Stomach (tissue), 8 donors: ENCODE measurements at regions not wholly inside any gene's neighbourhood (a gene's known extent, or its start where the extent isn't known, plus 50 kb on each side); places are given as distances from the start of the nearest gene placed in this dataset.

ENCODE experiments used
- DNase-seq, 2 donors: peaks; one replicate each; pipeline versions ENCODE4 v3.0.0 to v3.0.0-alpha.2; 2013 to 2019
- H3K27ac ChIP-seq, 5 donors: fragments of 200-600 bp in 4 of 5; sonication (generic) in 4 of 5; one replicate each; pipeline ENCODE4 v1.5.1; 2013 to 2019; ENCODE audit warnings: mild to moderate bottlenecking in 1 of 5, moderate library complexity in 1 of 5
- H3K27me3 ChIP-seq, 3 donors: fragments of 200-600 bp; sonication (generic); one replicate each; pipeline ENCODE4 v1.5.1; 2017 to 2019; ENCODE audit warnings: mixed run types in 1 of 3
- H3K36me3 ChIP-seq, 4 donors: fragments of 200-600 bp; sonication (generic); 1 replicate in 3 of 4; 2 replicates in 1 of 4; pipeline ENCODE4 v1.5.1; 2016 to 2019
- H3K4me1 ChIP-seq, 4 donors: fragments of 200-600 bp; sonication (generic); one replicate each; pipeline ENCODE4 v1.5.1; 2016 to 2019
- H3K4me3 ChIP-seq, 4 donors: fragments of 200-600 bp; sonication (generic) in 3 of 4; one replicate each; pipeline ENCODE4 v1.5.1; 2016 to 2019; ENCODE audit warnings: mild to moderate bottlenecking in 1 of 4
- H3K9me3 ChIP-seq, 4 donors: fragments of 200-600 bp; sonication (generic); one replicate each; pipeline ENCODE4 v1.5.1; 2016 to 2019
- EP300 ChIP-seq: sonication (generic); formaldehyde crosslinking; IDR thresholded peaks from one replicate; pipeline ENCODE4 v1.6.1; 2017; ENCODE audit warnings: antibody characterized with exemption
- POLR2A ChIP-seq, 4 donors: fragments of 450-650 bp; IDR thresholded peaks; one replicate each; pipeline ENCODE4 v1.6.1; 2016; ENCODE audit warnings: antibody characterized with exemption in 4 of 4, control low read depth in 2 of 4, mild to moderate bottlenecking in 1 of 4, moderate library complexity in 1 of 4
- POLR2AphosphoS5 ChIP-seq, 3 donors: sonication (generic); formaldehyde crosslinking; IDR thresholded peaks; one replicate each; pipeline ENCODE4 v1.6.1; 2016; ENCODE audit warnings: antibody characterized with exemption in 3 of 3
- WGBS, 5 donors: extraction: QIAGEN DNeasy Blood & Tissue Kit in 3 of 5; methylation state at CpG; one replicate each; pipeline versions ENCODE4 v1.1.5 to v1.1.7; 2013 to 2018; 5-methylcytosine and 5-hydroxymethylcytosine counted together
- intact Hi-C: fragments of 100-400 bp; cut with DNase I; formaldehyde crosslinking; loops from one replicate; pipeline ENCODE4 v1.15.1; 2023; ENCODE audit warnings: low total_unique reads
- TF ChIP-seq, protein P1 (sequence below), 7 experiments: fragments of 450-650 bp in 4 of 7; fragments of 200-600 bp in 3 of 7; sonication (generic) in 3 of 7; IDR thresholded peaks; one replicate each; pipeline ENCODE4 v1.5.1; 2016 to 2019; ENCODE audit warnings: antibody characterized with exemption in 7 of 7, control low read depth in 2 of 7, mild to moderate bottlenecking in 1 of 7
- donor health status: healthy with polysubstance abuse.
- donor health status: Bipolar disorder and iron deficiency.
- donor health status: healthy.

DNA sequence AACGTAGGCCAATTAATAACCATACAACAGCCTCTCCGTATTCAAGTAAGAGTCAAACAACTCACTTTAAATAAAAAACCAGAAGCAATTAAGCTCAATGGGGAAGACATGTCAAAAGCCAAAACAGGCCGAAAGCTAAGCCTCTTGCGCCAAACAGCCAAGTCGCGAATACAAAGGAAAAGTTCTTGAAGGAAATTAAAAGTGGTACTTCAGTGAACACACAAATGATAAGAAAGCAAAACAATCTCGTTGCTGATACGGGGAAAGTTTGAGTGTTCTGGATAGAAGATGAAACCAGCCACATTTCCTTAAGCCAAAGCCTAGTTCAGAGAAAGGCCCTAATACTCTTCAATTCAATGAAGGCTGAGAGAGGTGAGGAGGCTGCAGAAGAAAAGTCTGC, 53.4 kb downstream of the SIPA1L2 start:
- Histone ChIP-seq H3K36me3 (no peaks in the 10 kb centered on the region), H3K27me3 (no peaks in the 10 kb centered on the region), H3K4me3 (no peak overlapping the region), H3K4me1 (peaks cover 5 to 32% (median 19%) of the 10 kb centered on the region in 4 donors), H3K9me3 (no peaks in the 10 kb centered on the region), H3K27ac (peak overlapping the region in 1 of 5 donors; percentile 30)
- 35 to 56% (median 39%) methylated on average over 8 of the region's 8 CpGs for WGBS, 5 donors
- TF ChIP-seq POLR2AphosphoS5 (IDR thresholded peaks at IDR 0.05) = no peak
- no peak for TF ChIP-seq POLR2A (IDR thresholded peaks at IDR 0.05)
- TF ChIP-seq, protein P1, sequence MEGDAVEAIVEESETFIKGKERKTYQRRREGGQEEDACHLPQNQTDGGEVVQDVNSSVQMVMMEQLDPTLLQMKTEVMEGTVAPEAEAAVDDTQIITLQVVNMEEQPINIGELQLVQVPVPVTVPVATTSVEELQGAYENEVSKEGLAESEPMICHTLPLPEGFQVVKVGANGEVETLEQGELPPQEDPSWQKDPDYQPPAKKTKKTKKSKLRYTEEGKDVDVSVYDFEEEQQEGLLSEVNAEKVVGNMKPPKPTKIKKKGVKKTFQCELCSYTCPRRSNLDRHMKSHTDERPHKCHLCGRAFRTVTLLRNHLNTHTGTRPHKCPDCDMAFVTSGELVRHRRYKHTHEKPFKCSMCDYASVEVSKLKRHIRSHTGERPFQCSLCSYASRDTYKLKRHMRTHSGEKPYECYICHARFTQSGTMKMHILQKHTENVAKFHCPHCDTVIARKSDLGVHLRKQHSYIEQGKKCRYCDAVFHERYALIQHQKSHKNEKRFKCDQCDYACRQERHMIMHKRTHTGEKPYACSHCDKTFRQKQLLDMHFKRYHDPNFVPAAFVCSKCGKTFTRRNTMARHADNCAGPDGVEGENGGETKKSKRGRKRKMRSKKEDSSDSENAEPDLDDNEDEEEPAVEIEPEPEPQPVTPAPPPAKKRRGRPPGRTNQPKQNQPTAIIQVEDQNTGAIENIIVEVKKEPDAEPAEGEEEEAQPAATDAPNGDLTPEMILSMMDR (IDR thresholded peaks at IDR 0.05) = no peak
- no peak for TF ChIP-seq EP300
- no peak for DNase-seq
- intact Hi-C loops = no loop called here

- H3K27me3 ChIP-seq = no peaks in the 10 kb centered on the region
- H3K4me3 ChIP-seq = no peak overlapping the region
- intact Hi-C loops = no loop called here
- H3K27ac ChIP-seq = peak overlapping the region in 1 of 5 donors; percentile 34
- no peaks in the 10 kb centered on the region for H3K36me3 ChIP-seq
- TF ChIP-seq POLR2A (IDR thresholded peaks at IDR 0.05) (no peak), POLR2AphosphoS5 (IDR thresholded peaks at IDR 0.05) (no peak), EP300 (no peak)
- TF ChIP-seq, protein P1 (IDR thresholded peaks at IDR 0.05) = no peak
- peaks cover 5 to 32% (median 19%) of the 10 kb centered on the region in 4 donors for H3K4me1 ChIP-seq
- no peaks in the 10 kb centered on the region for H3K9me3 ChIP-seq
- no peak for DNase-seq
- 63 to 92% (median 72%) methylated on average over 5 of the region's 5 CpGs for WGBS, 5 donors
These were observed 54.2 kb downstream of the SIPA1L2 start for GRCh38 chr1:232575763-232576040.

DNA sequence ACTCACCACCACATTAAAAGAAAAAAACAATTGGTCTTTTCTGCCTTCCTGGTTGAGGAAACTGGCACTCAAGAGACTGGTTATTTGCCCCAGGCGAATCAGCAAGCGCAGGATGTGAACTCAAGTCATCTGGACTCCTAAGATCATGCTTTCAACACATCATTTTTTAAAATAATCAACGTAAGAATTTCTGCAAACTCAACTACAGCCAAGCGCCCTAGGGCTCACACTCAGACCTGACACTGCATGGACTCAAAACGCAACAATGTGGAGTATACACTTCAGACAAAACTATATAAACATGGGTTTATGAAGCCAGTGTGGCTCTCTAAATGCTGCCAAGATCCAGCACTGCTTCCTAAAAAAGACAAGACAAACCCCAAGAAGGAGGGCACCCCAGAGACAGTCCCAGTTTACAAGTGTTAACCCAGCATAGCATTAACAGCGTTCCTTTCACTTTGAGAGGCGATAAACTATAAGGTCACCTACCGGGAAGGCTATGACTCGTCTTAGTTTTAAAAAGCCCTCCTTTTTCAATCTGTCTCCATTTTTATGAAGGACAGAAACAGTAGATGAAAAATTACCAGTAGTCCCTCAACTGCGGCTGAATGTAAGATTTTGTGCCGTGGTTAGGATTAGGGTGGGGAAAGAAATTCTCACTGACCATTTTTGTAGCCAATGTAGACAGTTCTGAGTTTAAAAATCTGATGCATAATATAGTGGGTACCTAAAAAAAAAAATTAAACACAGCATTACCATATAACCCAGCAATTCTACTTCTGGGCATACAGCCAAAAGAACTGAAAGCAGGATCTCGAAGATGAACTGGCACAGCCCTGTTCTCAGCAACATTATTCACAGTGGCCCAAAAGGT, 54.8 kb downstream of the SIPA1L2 start:
- Histone ChIP-seq H3K36me3 (no peaks in the 10 kb centered on the region), H3K9me3 (no peaks in the 10 kb centered on the region), H3K4me3 (peak overlapping the region in 2 of 4 donors; percentile 6 to 17), H3K27me3 (no peaks in the 10 kb centered on the region), H3K4me1 (peaks cover 5 to 37% (median 22%) of the 10 kb centered on the region in 4 donors), H3K27ac (peak overlapping the region in 3 of 5 donors; percentile 0 to 34 (median 7))
- DNase-seq = peak in 1 of 2 donors; percentile 47
- 58 to 76% (median 63%) methylated on average over 12 of the region's 12 CpGs for WGBS, 5 donors
- TF ChIP-seq EP300 = no peak
- TF ChIP-seq, protein P1 (IDR thresholded peaks at IDR 0.05) = no peak
- no peak for TF ChIP-seq POLR2AphosphoS5 (IDR thresholded peaks at IDR 0.05)
- no peak for TF ChIP-seq POLR2A (IDR thresholded peaks at IDR 0.05)
- intact Hi-C loops = no loop called here

DNA sequence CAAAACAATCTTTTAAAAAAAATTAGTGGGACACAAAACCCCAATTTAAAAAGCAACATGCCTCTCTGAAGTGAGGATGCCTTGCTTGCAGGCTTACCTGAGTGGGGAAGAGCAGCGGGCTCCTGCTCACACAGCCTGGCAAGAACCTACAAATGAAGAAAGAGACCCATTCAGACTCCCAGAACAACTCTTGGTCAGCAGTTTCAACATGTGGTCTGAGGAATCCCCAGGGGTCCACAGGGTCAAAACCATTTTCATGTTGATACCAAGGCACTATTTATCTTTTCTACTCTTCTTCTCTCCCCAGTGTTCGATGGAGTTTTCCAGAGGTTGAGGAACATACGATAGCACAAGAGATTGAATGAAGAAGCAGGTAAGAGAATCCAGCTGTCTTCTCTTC, 55.9 kb downstream of the SIPA1L2 start:
- WGBS, 5 donors = 90 to 96% (median 94%) methylated on average over 3 of the region's 3 CpGs
- TF ChIP-seq, protein P1 (IDR thresholded peaks at IDR 0.05) = no peak
- no peak for TF ChIP-seq POLR2A (IDR thresholded peaks at IDR 0.05)
- TF ChIP-seq EP300 = no peak
- TF ChIP-seq POLR2AphosphoS5 (IDR thresholded peaks at IDR 0.05) = no peak
- Histone ChIP-seq H3K9me3 (no peaks in the 10 kb centered on the region), H3K27me3 (no peaks in the 10 kb centered on the region), H3K36me3 (no peaks in the 10 kb centered on the region), H3K27ac (peak overlapping the region in 1 of 5 donors; percentile 0), H3K4me1 (peaks cover 8 to 40% (median 26%) of the 10 kb centered on the region in 4 donors), H3K4me3 (no peak overlapping the region)
- no peak for DNase-seq
- intact Hi-C loops = no loop called here
